ENCODE measurements at regions not wholly inside any gene's neighbourhood (a gene's known extent, or its start where the extent isn't known, plus 50 kb on each side); places are given as distances from the start of the nearest gene placed in this dataset.

- TF ChIP-seq SP1 (IDR thresholded peaks at IDR 0.05; ENCODE audit: low read depth, low read length) (no peak), ATF3 (IDR thresholded peaks at IDR 0.05; ENCODE audit: insufficient read depth, low read depth, low read length) (no peak), KDM5A (IDR thresholded peaks at IDR 0.05; ENCODE audit: low read length) (no peak), PHF8 (conservative IDR thresholded peaks at IDR 0.05; ENCODE audit: low read depth, low read length) (no peak), POLR2AphosphoS5 (IDR thresholded peaks at IDR 0.05; ENCODE audit: low read depth, low read length) (no peak)
- TF ChIP-seq, protein P1, sequence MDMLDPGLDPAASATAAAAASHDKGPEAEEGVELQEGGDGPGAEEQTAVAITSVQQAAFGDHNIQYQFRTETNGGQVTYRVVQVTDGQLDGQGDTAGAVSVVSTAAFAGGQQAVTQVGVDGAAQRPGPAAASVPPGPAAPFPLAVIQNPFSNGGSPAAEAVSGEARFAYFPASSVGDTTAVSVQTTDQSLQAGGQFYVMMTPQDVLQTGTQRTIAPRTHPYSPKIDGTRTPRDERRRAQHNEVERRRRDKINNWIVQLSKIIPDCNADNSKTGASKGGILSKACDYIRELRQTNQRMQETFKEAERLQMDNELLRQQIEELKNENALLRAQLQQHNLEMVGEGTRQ (IDR thresholded peaks at IDR 0.05; ENCODE audit: low read length) = no peak
- Histone ChIP-seq H2BK20ac (ENCODE audit: low read length) (no peak overlapping the region), H3K4me2 (ENCODE audit: insufficient read depth in 1 of 2, low read depth in 2 of 2, low read length in 2 of 2) (no peak overlapping the region), H3K23me2 (ENCODE audit: low read depth, low read length) (no peaks in the 10 kb centered on the region; the same call in 1 of the 2 replicates), H2BK12ac (ENCODE audit: low read depth, low read length) (no peak overlapping the region), H4K5ac (ENCODE audit: insufficient read length, low read depth, low read length) (no peak overlapping the region), H3K4ac (replicated peaks; ENCODE audit: insufficient read length, low read depth, low read length) (no peak overlapping the region), H3K9ac (replicated peaks in 1 of 4; ENCODE audit: extremely low read depth in 1 of 4, low read depth in 3 of 4, low read length in 3 of 4) (no peak overlapping the region), H3K36me3 (ENCODE audit: control insufficient read depth in 2 of 4, insufficient read depth in 4 of 4, low read length in 3 of 4) (no peaks in the 10 kb centered on the region), H2AK5ac (ENCODE audit: low read depth, low read length) (no peak overlapping the region), H3K14ac (ENCODE audit: insufficient read length) (no peak overlapping the region), H3K4me3 (ENCODE audit: extremely low read depth in 1 of 4, insufficient read depth in 2 of 4, low read depth in 3 of 4, low read length in 4 of 4) (no peak overlapping the region), H3K18ac (ENCODE audit: extremely low read depth, low read length) (no peak overlapping the region), H2BK120ac (replicated peaks; ENCODE audit: low read depth, low read length) (no peak overlapping the region), H3K27me3 (replicated peaks in 1 of 4; ENCODE audit: control insufficient read depth in 3 of 4, extremely low read depth in 1 of 4, insufficient read depth in 3 of 4, low read length in 3 of 4) (no peaks in the 10 kb centered on the region; a peak in 1 of 7 replicates), H3K79me2 (ENCODE audit: control insufficient read depth in 1 of 2, insufficient read depth in 2 of 2, low read length in 2 of 2) (no peaks in the 10 kb centered on the region), H3K23ac (ENCODE audit: insufficient read length) (no peak overlapping the region), H2BK15ac (ENCODE audit: low read length) (no peak overlapping the region), H3K4me1 (replicated peaks in 1 of 4; ENCODE audit: control insufficient read depth in 3 of 4, insufficient read depth in 4 of 4, low read length in 3 of 4) (no peaks in the 10 kb centered on the region), H3K27ac (ENCODE audit: low read depth, low read length) (no peak overlapping the region), H3K79me1 (ENCODE audit: low read depth, low read length) (peaks cover 2% of the 10 kb centered on the region; the same call in 1 of the 2 replicates), H2BK5ac (ENCODE audit: low read depth, low read length) (no peak overlapping the region), H4K8ac (ENCODE audit: extremely low read depth, insufficient read depth, low read length) (no peak overlapping the region), H2AFZ (ENCODE audit: low read length) (no peak overlapping the region), H4K20me1 (replicated peaks in 1 of 2; ENCODE audit: control insufficient read depth in 1 of 2, insufficient read depth in 2 of 2, low read length in 2 of 2) (no peaks in the 10 kb centered on the region), H3K9me3 (ENCODE audit: insufficient read depth in 2 of 2, low read depth in 1 of 2, low read length in 1 of 2) (no peaks in the 10 kb centered on the region), H3K56ac (replicated peaks; ENCODE audit: insufficient read length, low read depth, low read length) (no peak overlapping the region), H4K91ac (replicated peaks; ENCODE audit: insufficient read length, low read length) (no peak overlapping the region)
- no peak for DNase-seq (ENCODE audit: low read depth in 1 of 2, low spot score in 2 of 2)
- 82% methylated on average over 2 of the region's 2 CpGs; no CpG with 5 or more reads in 1 of the 2 experiments for WGBS, 2 experiments (ENCODE audit: extremely low coverage in 1 of 2, insufficient coverage in 1 of 2, insufficient read length in 1 of 2, insufficient replicate concordance in 2 of 2, low coverage in 1 of 2, low lambda C conversion rate in 2 of 2, missing lambda C conversion rate in 1 of 2)
- no peak for FAIRE-seq
- POLR2A ChIA-PET (ENCODE audit: partially characterized antibody) = no interaction called here
- CTCF ChIA-PET (ENCODE audit: partially characterized antibody) = interaction anchor here (0.6 to 3.2 kb wide), 7 partner anchors 11 to 58 kb away, joined by 3 to 15 read pairs (median 5); no protein-coding TSS in a partner anchor
Measured at GRCh38 chr1:168380945-168381344, 100.3 kb downstream of the TBX19 start.

Measured in H1 (cell line).